Astrocyte (in vitro differentiated cells and primary cell): ENCODE measurements at regions not wholly inside any gene's neighbourhood (a gene's known extent, or its start where the extent isn't known, plus 50 kb on each side); places are given as distances from the start of the nearest gene placed in this dataset.

Experiments
- DNase-seq: peaks from one replicate; pipeline ENCODE4 v3.0.0-alpha.2; 2010; ENCODE audit warnings: low read depth
- FAIRE-seq: peaks from 2 replicates; lab custom pipeline; 2011; peaks lifted over from hg19 to GRCh38; lab: Jason Lieb, UNC
- H2AFZ ChIP-seq: 2 replicates; pipeline ENCODE4 v1.6.0; 2012; ENCODE audit warnings: low read depth, low read length, inconsistent platforms
- H3K27ac ChIP-seq: 2 replicates; pipeline ENCODE4 v1.5.1; 2011; ENCODE audit warnings: low read depth, low read length, inconsistent platforms
- H3K27me3 ChIP-seq: 2 replicates; pipeline ENCODE4 v1.6.0; 2011; ENCODE audit warnings: low read length, inconsistent platforms; ENCODE audit not compliant: insufficient read depth
- H3K36me3 ChIP-seq: 2 replicates; pipeline ENCODE4 v1.5.1; 2011; ENCODE audit warnings: low read length, inconsistent platforms; ENCODE audit not compliant: insufficient read depth
- H3K4me1 ChIP-seq: 2 replicates; pipeline ENCODE4 v1.5.1; 2011; ENCODE audit warnings: low read length, inconsistent platforms; ENCODE audit not compliant: insufficient read depth
- H3K4me2 ChIP-seq: 2 replicates; pipeline ENCODE4 v1.6.0; 2012; ENCODE audit warnings: low read length, inconsistent platforms
- H3K4me3 ChIP-seq: 2 replicates; pipeline ENCODE4 v1.5.1; 2011; ENCODE audit warnings: low read depth, mild to moderate bottlenecking, low read length, inconsistent platforms; ENCODE audit not compliant: insufficient read depth
- H3K79me2 ChIP-seq: 2 replicates; pipeline ENCODE4 v1.6.0; 2012; ENCODE audit warnings: mild to moderate bottlenecking, low read length, inconsistent platforms; ENCODE audit not compliant: insufficient read depth
- H3K9ac ChIP-seq: 2 replicates; pipeline ENCODE4 v1.6.0; 2012; ENCODE audit warnings: mild to moderate bottlenecking, low read length, inconsistent platforms
- H3K9me3 ChIP-seq: 2 replicates; pipeline ENCODE4 v1.5.1; 2012; ENCODE audit warnings: low read depth, mild to moderate bottlenecking, low read length, inconsistent platforms; ENCODE audit not compliant: insufficient read depth
- H4K20me1 ChIP-seq: 2 replicates; pipeline ENCODE4 v1.6.0; 2012; ENCODE audit warnings: low read length, inconsistent platforms; ENCODE audit not compliant: insufficient read depth
- H3K27ac Mint-ChIP-seq: one replicate; pipeline ENCODE4 v1.8.0; 2021; ENCODE audit warnings: mild to moderate bottlenecking, mixed read lengths; ENCODE audit not compliant: unreplicated experiment
- H3K27me3 Mint-ChIP-seq: one replicate; pipeline ENCODE4 v1.8.0; 2021; ENCODE audit warnings: low read depth, mixed read lengths; ENCODE audit not compliant: unreplicated experiment
- H3K36me3 Mint-ChIP-seq: one replicate; pipeline ENCODE4 v1.8.0; 2021; ENCODE audit warnings: low read depth, mixed read lengths; ENCODE audit not compliant: unreplicated experiment
- H3K4me1 Mint-ChIP-seq: one replicate; pipeline ENCODE4 v1.8.0; 2021; ENCODE audit warnings: low read depth, mixed read lengths; ENCODE audit not compliant: unreplicated experiment
- H3K4me3 Mint-ChIP-seq: one replicate; pipeline ENCODE4 v1.8.0; 2021; ENCODE audit warnings: mild to moderate bottlenecking, moderate library complexity, mixed read lengths; ENCODE audit not compliant: unreplicated experiment
- H3K9me3 Mint-ChIP-seq: one replicate; pipeline ENCODE4 v1.8.0; 2021; ENCODE audit warnings: mild to moderate bottlenecking, mixed read lengths; ENCODE audit not compliant: unreplicated experiment
- CTCF ChIP-seq: IDR thresholded peaks from 2 replicates; pipeline ENCODE4 v1.5.1; 2011; ENCODE audit warnings: low read depth, mild to moderate bottlenecking, inconsistent platforms, low read length, moderate library complexity; ENCODE audit not compliant: insufficient read depth
- EZH2 ChIP-seq: IDR thresholded peaks from 2 replicates; pipeline ENCODE4 v1.6.1; 2012; ENCODE audit warnings: mild to moderate bottlenecking, low read length, inconsistent platforms; ENCODE audit not compliant: insufficient read depth

GRCh38 chr5:18333841-18334240, 699.6 kb downstream of the TAF11L14 start:
- Histone ChIP-seq H3K4me3 (no peak overlapping the region), H2AFZ (no peak overlapping the region), H3K4me2 (no peak overlapping the region), H3K9me3 (no peaks in the 10 kb centered on the region), H4K20me1 (no peaks in the 10 kb centered on the region), H3K4me1 (no peaks in the 10 kb centered on the region), H3K36me3 (no peaks in the 10 kb centered on the region), H3K79me2 (no peaks in the 10 kb centered on the region), H3K9ac (no peak overlapping the region), H3K27ac (no peak overlapping the region), H3K27me3 (no peaks in the 10 kb centered on the region)
- no peaks in the 10 kb centered on the region for H3K27me3 Mint-ChIP-seq
- H3K4me1 Mint-ChIP-seq, result peaks cover 3% of the 10 kb centered on the region
- TF ChIP-seq EZH2 (no peak), CTCF (no peak)
- no peak overlapping the region for H3K27ac Mint-ChIP-seq
- FAIRE-seq, result no peak
- H3K9me3 Mint-ChIP-seq, result no peaks in the 10 kb centered on the region
- H3K4me3 Mint-ChIP-seq, result no peak overlapping the region
- DNase-seq, result no peak
- H3K36me3 Mint-ChIP-seq, result no peaks in the 10 kb centered on the region

GRCh38 chr5:18334949-18335348, 700.7 kb downstream of the TAF11L14 start:
- Mint-ChIP-seq H3K27me3 (no peaks in the 10 kb centered on the region), H3K4me3 (no peak overlapping the region), H3K4me1 (no peaks in the 10 kb centered on the region), H3K36me3 (no peaks in the 10 kb centered on the region), H3K9me3 (no peaks in the 10 kb centered on the region), H3K27ac (no peak overlapping the region)
- Histone ChIP-seq H3K9me3 (no peaks in the 10 kb centered on the region), H2AFZ (no peak overlapping the region), H3K27ac (no peak overlapping the region), H3K9ac (no peak overlapping the region), H3K4me3 (no peak overlapping the region), H3K4me1 (no peaks in the 10 kb centered on the region), H4K20me1 (no peaks in the 10 kb centered on the region), H3K4me2 (no peak overlapping the region), H3K36me3 (no peaks in the 10 kb centered on the region), H3K27me3 (no peaks in the 10 kb centered on the region), H3K79me2 (no peaks in the 10 kb centered on the region)
- FAIRE-seq, result no peak
- no peak for DNase-seq
- TF ChIP-seq CTCF, result no peak
- no peak for TF ChIP-seq EZH2

GRCh38 chr5:18354828-18355227, 720.6 kb downstream of the TAF11L14 start:
- no peak overlapping the region for H3K9ac ChIP-seq
- no peak for TF ChIP-seq EZH2
- no peak for TF ChIP-seq CTCF
- no peaks in the 10 kb centered on the region for H3K4me1 ChIP-seq
- Mint-ChIP-seq H3K27me3 (no peaks in the 10 kb centered on the region), H3K4me3 (no peak overlapping the region), H3K27ac (no peak overlapping the region), H3K4me1 (no peaks in the 10 kb centered on the region), H3K36me3 (no peaks in the 10 kb centered on the region), H3K9me3 (no peaks in the 10 kb centered on the region)
- H3K36me3 ChIP-seq, result no peaks in the 10 kb centered on the region
- no peaks in the 10 kb centered on the region for H3K9me3 ChIP-seq
- no peaks in the 10 kb centered on the region for H3K27me3 ChIP-seq
- H2AFZ ChIP-seq, result no peak overlapping the region
- H3K79me2 ChIP-seq, result no peaks in the 10 kb centered on the region
- no peak overlapping the region for H3K4me3 ChIP-seq
- no peak overlapping the region for H3K4me2 ChIP-seq
- H4K20me1 ChIP-seq, result no peaks in the 10 kb centered on the region
- no peak for DNase-seq
- FAIRE-seq, result no peak
- H3K27ac ChIP-seq, result no peak overlapping the region
